Skeletal muscle cell (primary cell): ENCODE measurements at regions not wholly inside any gene's neighbourhood (a gene's known extent, or its start where the extent isn't known, plus 50 kb on each side); places are given as distances from the start of the nearest gene placed in this dataset.

Experiments
- DNase-seq: peaks from one replicate; pipeline ENCODE4 v3.0.0-alpha.2; 2010; ENCODE audit warnings: low read depth
- H3K4me3 ChIP-seq: 2 replicates; pipeline ENCODE4 v1.5.1; 2011; ENCODE audit warnings: low read depth, mild to moderate bottlenecking, control low read depth, low read length, moderate library complexity

DNA sequence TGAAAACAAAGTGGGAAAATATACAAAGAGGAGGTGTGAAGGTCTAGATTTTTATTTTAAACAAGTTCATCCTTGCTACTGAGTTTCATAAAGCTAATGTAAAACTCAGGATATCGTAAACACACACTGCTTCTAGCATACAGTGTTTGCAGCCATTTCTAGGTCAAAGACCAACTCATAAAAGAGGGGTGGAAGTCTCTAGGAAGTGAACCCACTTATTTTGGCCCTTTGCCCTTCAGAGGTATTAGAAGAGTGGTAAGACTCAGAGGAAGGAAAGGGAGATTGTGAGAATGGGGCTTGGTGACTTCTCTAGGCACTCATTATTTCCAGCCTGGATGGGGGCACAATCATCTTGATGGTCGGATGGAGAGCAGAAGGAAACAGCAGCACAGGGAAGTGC is 91.2 kb downstream of the TNFSF18 start:
- DNase-seq: no peak
- no peak overlapping the region for H3K4me3 ChIP-seq

DNA sequence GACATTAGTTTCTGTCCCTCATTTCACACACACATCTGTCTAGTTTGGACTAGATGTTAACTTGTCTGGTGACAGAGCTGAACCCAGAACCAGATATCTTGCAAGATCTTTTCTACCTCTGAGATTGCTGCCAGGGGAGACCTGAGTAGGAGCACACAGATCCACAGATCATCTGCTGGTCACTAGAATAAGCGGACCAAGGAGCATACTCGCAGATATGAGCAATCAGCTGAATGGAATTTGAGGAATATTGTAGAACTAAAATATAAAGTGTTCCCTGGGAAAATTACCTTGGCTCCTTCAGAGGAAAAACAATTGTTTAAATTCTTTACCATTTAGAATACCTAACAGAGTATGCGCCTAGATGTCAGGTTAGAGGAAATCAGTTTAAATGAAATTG is 90.7 kb downstream of the TNFSF18 start:
- no peak overlapping the region for H3K4me3 ChIP-seq
- DNase-seq: no peak

DNA sequence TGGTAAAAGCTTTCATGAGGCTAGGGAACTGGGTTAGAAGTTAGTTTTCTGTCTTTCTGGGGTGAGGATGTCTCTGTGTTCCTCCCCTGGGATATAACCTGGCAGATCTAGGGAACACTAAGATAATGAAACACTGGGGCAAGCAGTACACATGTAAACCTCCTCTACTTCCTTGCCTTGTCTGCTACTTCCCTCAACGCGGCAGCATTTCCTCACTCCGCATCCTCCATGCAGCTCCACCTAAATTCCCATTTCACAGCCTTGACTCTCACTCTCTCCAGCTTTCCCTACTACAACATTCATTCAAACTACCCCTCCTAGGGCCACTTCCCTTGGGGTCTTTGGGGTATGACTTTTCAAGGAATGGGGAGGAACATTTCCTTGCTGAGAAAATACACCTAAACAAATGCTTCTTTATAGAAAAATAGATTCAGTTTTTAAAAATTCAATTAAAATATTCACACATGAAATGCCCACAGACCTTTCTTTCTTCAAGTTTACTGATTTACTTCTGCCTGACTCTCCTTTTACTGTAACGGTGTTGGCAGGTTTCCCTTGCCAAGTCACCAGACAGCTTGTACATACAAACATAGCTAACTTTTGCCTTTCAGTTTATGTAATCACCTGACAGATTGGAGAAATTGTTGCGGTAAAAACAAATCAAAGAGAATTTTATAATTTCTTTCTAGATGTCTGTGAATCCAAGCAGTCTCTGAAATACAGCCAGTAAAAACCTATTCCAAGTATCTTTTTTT is 90.1 kb downstream of the TNFSF18 start:
- no peak overlapping the region for H3K4me3 ChIP-seq
- peak; percentile 27 for DNase-seq

DNA sequence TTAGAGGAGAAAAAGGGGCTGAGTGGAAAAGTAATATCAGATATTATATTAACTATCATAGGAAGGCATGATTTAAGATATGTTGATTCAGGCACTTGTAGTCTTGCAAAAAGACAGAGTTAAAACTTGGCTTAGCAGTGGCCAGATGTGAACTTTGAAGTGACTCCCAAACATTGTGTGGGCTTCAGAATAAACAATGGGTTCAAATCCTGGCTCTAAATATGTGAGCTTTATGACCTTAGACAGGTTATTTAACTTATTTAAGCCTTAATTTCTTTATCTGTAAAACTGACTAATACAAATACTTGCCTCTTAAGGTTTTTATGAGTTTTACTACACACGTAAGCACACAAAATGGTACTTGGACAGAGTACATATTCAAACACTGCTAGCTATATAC is 85.9 kb downstream of the TNFSF18 start:
- DNase-seq: no peak

DNA sequence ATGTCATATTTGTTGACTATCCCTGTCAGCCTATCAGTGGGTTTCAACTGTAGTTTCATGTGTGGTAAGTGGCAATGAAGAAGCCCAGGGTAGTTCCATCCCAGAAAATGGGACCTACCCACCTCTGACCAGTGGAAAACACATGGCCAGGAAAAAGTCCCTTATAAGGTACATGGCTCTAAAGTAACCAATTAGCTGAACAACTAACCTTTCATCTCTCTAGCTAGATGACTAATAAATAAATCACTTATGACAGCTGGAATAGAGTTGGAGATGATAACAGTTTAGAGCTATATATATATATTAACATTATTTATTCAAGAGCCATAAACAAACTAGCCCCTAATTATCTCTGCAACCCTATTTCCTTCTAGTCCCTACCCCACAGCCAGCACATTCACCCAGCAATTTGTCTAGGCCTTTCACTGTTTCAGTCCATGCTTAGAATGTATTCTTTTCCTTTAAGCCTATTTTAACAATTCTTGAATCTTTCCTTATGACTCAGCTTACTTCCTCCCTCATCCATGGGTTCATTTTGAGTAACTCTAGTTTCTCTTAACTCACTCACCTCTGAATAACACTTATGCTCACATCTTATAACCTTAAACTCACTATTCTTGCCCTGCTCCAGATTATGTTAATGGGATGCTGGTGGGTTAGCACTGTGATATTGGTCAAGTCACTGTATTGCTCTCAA is 83.7 kb downstream of the TNFSF18 start:
- no peak for DNase-seq
- no peak overlapping the region for H3K4me3 ChIP-seq

More for the DNA sequence above, 85.9 kb downstream of the TNFSF18 start:
- no peak overlapping the region for H3K4me3 ChIP-seq

DNA sequence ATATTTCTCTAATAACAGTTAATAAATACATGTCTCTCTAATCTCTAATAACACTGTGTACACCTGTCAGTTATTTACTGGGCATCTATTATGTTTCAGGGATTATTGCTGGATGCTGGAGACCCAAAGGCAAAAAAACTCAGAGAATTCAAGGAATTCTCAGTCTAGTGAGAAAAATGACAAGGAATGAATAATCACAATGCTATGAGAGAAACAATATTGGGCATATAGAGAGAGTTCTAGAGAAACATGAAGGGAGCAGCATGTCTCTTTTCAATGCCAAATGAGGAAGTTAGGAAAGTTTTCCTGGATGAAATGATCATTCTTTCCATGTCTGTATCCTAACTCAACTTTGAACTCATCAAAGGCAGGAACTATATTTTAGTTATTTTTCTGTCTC is 82.8 kb downstream of the TNFSF18 start:
- DNase-seq: no peak
- no peak overlapping the region for H3K4me3 ChIP-seq

DNA sequence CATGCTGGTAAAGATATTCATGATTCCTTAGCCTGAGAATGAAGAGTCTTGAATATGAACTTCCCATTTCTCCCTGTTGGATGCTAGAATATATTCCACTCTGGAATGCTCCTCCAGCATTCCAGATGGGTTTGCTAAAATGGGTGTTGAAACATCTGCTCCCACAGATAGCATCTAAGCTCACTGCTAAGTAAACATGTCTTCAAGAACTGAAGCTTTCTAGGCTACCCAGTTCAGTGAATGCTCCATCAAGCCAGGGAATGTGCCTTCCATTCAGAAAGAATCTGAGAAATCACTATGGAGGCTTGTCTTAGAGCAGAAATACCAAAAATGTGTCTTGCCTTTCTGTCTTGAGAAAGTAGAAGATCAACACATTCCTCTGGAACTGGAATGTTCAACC is 81.1 kb downstream of the TNFSF18 start:
- peak; percentile 61 for DNase-seq
- H3K4me3 ChIP-seq: no peak overlapping the region

DNA sequence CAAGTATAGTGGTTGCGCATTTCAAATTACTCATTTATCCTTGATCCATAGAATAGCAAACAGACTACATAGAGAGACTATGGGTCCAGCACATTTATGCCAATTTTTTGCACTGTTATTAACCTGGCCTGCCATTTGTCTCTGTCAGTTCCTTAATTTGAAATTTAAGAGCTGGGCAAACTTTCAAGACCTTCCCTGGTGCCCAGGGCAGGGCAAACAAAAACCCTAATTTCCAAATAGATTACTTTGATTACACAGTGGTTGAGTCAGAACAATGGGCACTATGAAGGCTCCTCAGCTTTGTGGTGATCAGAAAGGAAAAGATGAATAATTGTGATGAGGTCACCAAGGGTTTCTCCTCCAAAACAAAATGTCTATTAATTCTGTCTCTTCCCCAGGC is 80.6 kb downstream of the TNFSF18 start:
- no peak overlapping the region for H3K4me3 ChIP-seq
- DNase-seq: no peak

DNA sequence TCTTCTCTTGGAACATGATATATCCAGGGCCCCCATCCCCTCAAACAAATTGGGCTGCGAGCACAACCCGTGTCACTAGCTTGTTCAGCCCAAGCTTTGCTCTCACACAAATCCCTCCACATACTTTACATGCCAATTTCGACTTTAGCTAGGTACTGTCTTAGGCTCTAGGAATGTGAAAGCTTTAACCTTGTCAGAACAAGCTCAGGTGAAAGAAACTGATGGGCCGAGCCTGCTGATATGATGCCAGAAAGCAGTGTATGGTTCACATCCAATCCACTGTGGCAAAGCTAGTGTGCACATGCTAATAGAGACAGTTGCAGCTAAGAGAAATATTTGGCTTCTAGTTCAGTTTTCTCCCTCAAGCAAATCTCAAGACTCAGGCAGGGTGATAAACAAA is 79.5 kb downstream of the TNFSF18 start:
- no peak overlapping the region for H3K4me3 ChIP-seq
- no peak for DNase-seq

DNA sequence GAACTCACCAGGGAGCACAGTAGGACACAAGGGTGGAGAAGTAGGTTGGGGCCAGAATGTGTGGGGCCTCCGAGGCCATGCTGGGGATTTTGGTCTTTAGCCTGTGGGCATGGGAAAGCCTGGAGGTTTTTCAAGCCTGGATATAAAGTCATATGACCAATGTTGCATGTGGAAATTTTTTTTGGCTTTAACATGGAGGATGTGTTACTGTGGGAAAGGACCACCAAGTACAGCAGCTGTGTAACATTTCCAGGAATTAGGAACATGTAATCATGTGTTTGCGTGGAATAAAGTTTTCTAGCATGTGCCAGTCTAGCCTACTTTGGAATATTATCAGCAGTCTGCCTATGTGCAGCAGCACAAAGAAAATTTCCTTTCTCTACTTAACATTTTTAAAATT is 78.5 kb downstream of the TNFSF18 start:
- no peak for DNase-seq
- no peak overlapping the region for H3K4me3 ChIP-seq

DNA sequence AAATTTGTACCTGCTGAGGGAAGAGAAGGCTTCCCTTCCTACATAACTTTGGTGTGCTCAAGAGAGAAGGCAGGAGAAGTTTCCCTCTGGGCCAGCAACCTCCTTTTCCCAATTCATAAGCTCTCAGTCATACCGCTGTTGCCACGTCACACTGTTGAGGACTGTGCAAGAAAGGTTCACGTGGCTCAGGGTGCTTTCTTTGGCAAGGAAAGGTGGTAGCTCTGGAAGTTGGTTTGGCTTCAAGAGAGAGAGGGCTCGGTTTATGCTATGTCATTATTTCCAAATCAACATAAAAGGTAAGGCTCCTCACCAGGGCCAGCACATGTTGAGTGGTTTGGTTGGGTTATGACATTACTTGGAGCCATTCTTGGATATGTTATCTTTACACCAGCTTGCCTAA is 77.3 kb downstream of the TNFSF18 start:
- DNase-seq: no peak
- no peak overlapping the region for H3K4me3 ChIP-seq

DNA sequence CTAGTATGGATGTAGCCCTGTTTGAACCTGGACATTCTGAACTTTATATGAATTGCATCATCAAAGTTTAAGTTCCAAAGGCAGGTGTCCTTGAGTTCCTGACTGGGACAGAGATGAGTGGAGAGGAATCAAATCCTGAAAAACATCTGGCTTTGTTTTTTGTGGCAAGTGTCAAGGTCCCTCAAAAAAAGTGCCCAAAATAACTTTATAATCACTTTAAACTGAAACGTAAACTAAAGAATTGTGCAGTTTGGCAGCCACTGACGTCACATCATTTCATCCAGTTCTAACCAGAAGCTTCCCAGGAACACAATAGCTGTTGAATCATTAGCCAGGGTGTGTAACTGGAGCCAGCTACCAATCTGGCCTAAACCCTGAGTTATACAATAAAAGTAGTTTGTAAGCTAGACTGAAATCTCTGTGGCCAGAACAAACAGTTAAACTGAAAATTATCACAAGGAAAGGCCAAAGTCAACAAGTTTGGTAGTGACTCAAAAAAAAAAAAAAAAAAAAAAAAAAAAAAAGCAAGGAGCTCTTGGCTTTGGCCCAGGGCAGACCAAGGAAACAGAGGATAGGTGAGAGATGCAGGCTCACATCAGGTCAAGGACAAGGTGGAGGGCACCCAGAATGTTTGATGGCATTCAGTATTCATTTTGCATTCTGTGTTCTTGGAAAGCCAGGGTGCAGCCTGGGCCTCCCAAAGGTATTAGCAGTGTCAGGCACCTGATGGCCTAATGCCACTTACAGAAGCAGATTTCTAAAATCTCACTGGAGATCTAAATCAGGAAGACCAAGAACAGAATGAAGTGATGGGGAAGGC is 74.3 kb downstream of the TNFSF18 start:
- no peak overlapping the region for H3K4me3 ChIP-seq
- peak; percentile 95 for DNase-seq

DNA sequence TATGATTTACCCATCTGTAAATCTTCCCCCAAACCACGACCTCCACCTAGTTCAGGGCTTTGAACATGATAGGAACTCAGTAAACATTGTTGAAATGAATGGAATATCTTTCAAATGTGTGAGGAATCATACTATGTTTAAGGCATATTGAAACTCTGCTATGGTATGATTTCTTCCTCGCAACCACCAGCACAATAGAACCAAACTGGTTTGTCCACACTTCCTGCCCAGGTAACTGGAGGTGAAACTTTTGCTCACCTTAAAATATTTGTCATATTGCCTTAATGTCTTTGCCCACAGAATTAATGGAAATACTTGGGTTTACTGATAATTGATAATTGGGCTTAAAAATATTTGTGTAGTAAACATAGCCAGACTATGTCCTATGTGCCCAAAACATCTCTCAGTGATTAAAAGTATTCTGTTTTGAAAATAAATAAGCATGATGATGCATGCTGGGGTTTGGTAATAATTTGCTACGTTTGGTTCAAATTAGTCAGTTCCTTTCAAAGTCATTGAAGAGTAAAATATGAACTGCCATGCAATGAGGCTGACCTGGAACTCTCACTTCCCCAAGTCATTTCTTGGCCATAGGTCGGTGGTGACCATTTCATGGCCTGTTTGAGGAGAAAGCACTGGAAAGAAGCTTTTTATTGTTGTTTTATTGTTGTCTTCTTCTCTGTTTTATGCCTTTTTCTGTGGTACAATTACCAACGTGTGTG is 73.3 kb downstream of the TNFSF18 start:
- no peak for DNase-seq
- H3K4me3 ChIP-seq: no peak overlapping the region

DNA sequence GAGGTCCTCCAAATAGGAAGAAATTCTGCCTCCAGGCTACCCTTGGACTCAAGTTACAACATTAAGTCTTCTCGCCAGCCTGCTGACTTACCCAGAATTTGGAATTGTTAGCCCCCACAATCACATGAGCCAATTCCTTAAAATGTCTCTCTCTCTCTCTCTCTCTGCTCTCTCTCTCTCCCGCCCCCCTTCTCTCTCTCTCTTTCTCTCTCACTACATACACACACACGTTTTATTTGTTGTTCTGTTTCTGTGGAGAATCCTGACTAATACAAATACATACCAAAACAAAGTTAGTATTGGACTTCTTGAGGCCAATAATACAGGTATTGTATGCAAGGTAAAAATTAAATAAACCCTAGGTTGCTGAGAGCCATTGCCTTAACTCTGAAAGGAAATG is 72.1 kb downstream of the TNFSF18 start:
- no peak for DNase-seq
- no peak overlapping the region for H3K4me3 ChIP-seq

DNA sequence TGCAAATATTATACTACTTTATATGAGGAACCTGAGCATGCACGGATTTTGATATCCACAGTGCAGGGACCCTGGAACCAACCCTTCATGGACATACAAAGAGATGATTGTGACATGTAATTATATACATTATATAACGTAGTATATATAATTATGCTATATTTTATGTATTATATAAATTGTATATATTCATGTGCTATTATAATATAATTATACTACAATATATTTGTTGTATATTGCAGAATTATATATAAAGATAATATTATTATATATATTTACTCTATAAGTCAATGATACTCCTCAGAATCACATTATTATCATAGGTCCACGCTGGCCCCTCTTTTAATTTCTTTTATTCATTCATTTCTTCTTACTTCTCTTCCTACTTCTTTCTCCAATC is 70.9 kb downstream of the TNFSF18 start:
- no peak for DNase-seq
- no peak overlapping the region for H3K4me3 ChIP-seq

DNA sequence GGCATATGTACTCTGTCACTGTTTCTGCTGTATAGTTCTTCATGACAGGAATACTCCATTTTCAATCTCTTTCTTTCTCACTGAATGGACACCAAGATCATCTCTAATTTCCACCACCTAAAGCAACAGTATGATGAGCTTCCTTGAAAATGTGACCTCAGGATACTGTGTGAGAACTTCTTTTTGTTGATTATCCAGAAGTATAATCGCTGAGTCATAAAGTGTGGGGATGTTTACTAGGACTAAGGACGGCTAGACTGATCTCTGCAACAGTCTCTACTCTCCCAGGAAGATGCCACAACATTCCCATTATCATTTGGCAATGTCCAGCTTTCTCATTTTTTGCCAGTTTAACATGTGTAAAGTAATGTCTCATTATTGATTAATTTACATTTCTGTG is 70.3 kb downstream of the TNFSF18 start:
- no peak overlapping the region for H3K4me3 ChIP-seq
- DNase-seq: peak; percentile 64

DNA sequence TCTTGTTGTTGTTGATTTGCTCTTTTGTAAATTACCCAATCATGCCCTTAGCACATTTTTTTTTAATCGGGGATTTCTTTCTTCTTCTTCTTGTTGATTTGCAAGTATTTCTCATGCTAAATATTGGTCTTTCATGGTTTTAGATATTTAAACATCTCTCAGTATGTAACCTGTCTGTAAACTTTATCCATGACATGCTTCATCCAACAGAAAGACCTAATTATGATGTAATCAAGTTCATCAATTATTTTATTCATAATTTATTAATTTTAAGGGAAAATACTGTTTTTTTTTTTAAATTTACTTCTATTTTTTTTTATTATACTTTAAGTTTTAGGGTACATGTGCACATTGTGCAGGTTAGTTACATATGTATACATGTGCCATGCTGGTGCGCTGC is 69.8 kb downstream of the TNFSF18 start:
- no peak for DNase-seq
- H3K4me3 ChIP-seq: no peak overlapping the region
